Stimulated activated naive CD8-positive, alpha-beta T cell treated with anti-CD3 and anti-CD28 coated beads, Interleukin-15, Interleukin-2, amounts not matched to agents 100 U/mL and 50 U/mL, for 24 hours (primary cell): ENCODE measurements at regions not wholly inside any gene's neighbourhood (a gene's known extent, or its start where the extent isn't known, plus 50 kb on each side); places are given as distances from the start of the nearest gene placed in this dataset.

Experiments
- ATAC-seq: fragments of 150-1000 bp; cut with Tn5 transposase; one replicate; pipeline ENCODE4 v1.10.0; 2021
- DNase-seq: peaks from one replicate; pipeline ENCODE4 v3.0.0; 2021

DNA sequence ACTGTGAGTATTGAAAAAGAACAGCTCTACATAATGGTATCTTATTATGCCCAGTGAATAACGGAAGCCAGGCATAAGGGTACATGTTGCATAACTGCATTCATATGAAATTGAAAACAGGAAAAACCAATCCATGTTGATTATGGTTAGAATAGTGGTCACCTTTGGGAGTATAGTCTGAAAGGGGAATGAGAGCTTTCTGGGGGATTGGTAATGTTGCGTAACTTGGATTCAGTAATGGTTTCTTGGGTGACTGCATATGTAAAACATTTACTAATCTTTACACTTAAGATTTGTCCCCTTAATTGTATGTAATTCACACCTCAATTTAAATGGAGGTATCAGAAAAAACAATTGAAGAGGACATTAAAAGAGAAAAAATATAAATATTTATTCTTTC, 292.1 kb downstream of the LMO4 start:
- DNase-seq (no peak), ATAC-seq (no peak)

GRCh38 chr1:87629673-87630072, 301.0 kb downstream of the LMO4 start:
- DNase-seq (no peak), ATAC-seq (no peak)

DNA sequence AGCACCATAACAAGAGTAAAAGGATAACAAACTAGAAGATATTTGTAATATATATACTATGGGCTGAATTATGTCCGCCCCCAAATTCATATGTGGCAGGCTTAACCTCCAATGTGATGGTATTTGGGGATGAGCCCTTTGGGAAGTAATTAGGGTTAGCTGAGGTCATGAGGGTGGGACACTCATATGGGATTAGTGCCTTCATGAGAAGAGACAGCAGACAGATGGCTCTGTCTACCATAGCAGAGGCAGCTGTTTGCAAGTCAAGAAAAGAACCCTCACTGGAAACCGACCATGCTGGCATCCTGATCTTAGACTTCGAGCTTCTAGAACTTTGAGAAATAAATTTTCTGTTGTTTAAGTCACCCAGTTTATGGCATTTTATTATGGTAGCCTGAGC, 303.6 kb downstream of the LMO4 start:
- DNase-seq (no peak), ATAC-seq (no peak)

DNA sequence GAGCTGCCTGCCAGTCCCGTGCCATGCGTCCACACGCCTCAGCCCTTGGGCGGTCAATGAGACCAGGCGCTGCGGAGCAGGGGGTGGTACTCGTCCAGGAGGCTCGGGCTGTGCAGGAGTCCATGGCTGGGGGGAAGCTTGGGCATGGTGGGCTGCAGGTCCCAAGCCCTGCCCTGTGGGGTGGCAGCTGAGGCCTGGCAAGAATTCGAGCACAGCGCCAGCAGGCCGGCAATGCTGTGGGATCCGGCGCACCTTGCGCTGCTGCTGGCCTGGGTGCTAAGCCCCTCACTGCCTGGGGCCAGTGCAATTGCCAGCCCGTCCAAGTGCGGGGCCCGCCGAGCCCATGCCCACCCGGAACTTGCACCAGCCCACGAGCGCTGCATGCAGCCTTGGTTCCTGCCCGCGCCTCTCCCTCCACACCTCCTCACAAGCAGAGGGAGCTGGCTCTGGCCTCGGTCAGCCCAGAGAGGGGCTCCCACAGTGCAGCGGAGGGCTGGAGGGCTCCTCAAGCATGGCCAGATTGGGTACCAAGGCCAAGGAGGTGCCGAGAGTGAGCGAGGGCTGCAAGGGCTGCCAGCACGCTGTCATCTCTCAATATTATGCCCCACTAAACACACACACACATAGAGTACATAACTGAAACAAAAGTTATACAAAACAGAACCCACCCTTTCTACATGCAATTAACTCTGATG, 307.7 kb downstream of the LMO4 start:
- no peak for ATAC-seq
- DNase-seq, result no peak

GRCh38 chr1:87638636-87639035, 310.0 kb downstream of the LMO4 start:
- DNase-seq (no peak), ATAC-seq (no peak)

- DNase-seq, result no peak
- ATAC-seq, result no peak
These were observed 313.3 kb downstream of the LMO4 start for GRCh38 chr1:87641996-87642395.

DNA sequence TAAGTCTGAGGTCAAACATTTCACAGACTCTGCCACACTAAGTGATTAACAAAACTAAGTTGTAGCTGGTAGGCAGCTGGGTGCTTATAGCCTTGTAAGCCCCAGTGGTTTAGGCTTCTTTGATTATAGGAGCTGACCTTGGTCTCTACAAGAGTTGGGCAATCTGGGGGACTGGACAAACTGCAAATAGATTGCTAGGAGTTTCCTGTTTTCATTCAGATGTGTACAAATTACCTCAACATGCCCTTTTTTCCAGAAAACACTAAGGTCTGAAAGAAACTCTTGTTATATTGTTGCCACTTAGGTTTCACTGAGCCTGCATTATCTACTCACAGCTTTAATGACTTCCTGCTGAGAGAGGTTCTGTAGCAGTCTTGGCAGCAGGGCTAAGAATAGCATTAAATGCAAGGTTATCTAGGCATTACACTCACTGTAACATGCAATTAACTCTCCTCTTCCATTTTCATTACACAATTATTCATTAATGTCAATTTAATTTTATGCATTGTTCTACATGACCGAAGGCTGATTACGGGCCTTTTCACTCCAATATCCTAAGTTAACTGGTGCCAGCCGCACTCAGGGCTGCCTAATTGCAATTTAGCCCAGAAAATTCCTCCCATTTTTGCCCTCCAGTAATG, 314.0 kb downstream of the LMO4 start:
- DNase-seq (no peak), ATAC-seq (no peak)

DNA sequence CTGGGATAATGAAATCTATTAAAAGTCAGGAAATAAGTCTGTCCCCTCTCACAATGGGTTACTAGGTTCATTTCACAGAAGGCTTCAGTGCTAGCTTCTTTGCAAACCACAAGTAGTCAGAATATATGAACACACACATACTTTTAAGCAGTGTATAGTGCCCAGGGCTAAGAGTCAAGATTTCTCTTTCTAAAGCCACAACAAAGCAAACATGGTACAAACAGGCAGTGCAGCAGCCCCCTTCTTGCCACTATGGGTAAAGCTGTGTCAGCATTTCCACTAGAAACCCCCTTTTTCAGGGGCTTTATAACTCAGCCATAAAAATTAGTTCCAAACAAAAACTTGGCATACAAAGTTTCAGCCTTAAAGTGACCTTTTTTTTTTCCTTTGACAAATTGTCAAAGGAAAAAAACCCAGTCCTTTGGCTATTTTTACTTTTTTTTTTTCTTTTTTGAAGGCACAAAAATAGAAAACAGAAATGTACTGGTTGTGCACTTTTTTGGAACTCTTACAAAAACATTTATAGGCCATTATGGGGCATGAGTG, 315.4 kb downstream of the LMO4 start:
- no peak for DNase-seq
- ATAC-seq, result peak; percentile 61

DNA sequence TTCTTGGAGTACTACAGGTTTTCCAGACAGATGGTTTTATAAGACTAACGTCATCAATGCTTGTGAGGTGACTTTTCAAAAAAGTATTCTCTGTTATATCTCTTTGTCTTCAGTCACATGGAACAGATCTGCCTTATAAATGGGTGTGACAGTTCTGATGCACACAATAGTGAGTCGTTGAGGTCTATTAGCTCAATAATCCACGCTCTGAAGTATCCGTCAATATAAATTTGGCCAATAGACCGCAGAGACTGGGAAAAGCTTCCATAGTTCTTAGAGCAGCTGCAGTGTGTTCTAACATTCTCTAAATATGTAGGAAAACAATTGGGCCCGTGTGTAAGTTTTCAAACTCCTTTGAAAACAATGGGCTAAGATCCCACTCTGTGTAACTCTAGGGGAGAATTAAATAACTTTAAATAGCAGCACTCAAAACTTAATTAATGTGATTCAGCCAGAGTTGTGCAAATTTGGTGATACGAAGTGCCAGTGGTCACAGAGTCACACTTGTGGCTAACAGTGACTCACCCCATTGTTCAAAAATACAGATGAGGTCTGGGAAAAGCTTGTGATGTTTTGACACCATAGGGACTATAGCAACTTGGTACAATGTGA, 316.0 kb downstream of the LMO4 start:
- DNase-seq (no peak), ATAC-seq (peak; percentile 70)

DNA sequence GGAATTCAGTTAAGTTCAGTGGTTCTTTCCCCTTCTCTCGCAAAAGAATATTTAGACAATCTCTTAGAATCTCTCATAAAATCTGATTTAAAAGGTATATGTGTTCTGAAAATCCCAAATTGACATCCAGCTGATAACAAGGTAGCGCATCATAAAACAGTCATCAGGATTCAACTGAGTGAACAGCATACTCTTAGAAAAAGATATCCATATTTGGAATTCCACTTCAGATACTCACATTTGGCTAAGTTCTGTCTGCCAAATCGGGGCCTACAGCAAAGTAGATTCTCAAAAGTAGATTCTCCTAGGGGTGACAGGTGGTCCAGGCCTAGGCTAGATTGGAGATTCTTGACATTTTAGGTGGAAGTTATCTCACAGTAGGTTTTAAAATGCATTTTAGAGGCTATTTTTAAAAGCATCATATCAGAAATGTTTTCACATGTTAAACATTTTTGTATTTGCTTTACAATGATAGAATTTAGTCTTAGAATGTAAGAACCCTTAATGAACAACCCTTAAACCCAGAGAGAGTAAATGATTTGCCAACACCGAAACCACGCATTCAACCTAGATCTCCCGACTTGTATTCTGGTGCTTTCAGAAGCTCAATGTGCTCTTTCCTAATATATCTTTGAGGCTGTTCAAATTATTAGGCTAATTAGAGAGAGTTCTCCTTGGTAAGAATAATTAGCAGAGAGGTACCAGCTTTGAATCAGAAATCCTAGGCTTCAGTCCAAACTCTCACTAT, 318.9 kb downstream of the LMO4 start:
- no peak for DNase-seq
- no peak for ATAC-seq

GRCh38 chr1:87648323-87649119, 319.8 kb downstream of the LMO4 start:
- no peak for DNase-seq
- no peak for ATAC-seq

GRCh38 chr1:87650306-87650705, 321.6 kb downstream of the LMO4 start:
- DNase-seq, result no peak
- no peak for ATAC-seq

GRCh38 chr1:87652176-87652575, 323.5 kb downstream of the LMO4 start:
- DNase-seq (no peak), ATAC-seq (no peak)

GRCh38 chr1:87665151-87665550, 336.5 kb downstream of the LMO4 start:
- ATAC-seq, result no peak

GRCh38 chr1:87666681-87667080, 338.0 kb downstream of the LMO4 start:
- DNase-seq, result no peak
- ATAC-seq, result no peak

More at GRCh38 chr1:87665151-87665550, 336.5 kb downstream of the LMO4 start:
- no peak for DNase-seq

DNA sequence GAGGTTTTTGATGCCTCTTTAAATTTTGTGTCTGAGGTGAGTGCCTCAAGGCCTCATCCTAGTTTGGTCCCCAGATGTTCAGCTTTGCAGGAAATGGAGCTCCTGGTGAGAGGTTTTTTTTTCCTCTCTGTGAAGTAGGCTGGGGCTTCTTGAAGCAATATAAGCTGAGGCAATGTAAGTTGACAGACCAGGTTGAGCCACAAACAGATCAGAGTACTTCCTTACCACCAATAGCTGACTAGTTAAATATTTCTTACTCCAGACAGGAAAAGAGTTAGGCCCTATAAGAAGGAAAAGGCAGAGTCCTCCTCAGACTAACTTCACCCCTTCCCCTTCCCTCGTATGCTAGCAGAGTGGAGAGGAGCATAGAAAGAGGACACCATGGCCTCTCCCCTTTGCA, 341.0 kb downstream of the LMO4 start:
- DNase-seq, result no peak
- no peak for ATAC-seq

GRCh38 chr1:87673309-87673708, 344.6 kb downstream of the LMO4 start:
- ATAC-seq (no peak), DNase-seq (no peak)

- ATAC-seq, result no peak
These were observed 345.1 kb downstream of the LMO4 start for GRCh38 chr1:87673748-87674147.

DNA sequence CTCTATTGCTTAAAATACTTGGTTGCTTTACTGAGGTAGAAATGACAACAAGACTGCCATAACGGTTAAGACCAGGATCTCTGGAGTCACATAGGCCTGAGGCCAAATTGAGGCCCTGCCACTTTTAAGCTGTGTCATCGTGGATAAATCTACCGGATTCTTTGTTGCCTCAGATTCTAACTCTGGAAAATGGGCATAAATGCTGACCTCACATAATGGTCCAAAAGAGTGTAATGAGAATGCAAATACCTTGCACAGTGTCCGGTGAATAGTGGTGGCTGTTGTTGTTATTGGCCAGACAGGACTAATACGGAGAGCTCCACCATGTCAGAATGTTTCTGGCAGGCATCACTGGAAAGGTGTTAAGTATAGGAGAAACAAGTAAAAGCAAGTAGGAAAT, 346.1 kb downstream of the LMO4 start:
- DNase-seq (no peak), ATAC-seq (no peak)

More at GRCh38 chr1:87673748-87674147, 345.1 kb downstream of the LMO4 start:
- no peak for DNase-seq

GRCh38 chr1:87678266-87678665, 349.6 kb downstream of the LMO4 start:
- DNase-seq, result no peak

DNA sequence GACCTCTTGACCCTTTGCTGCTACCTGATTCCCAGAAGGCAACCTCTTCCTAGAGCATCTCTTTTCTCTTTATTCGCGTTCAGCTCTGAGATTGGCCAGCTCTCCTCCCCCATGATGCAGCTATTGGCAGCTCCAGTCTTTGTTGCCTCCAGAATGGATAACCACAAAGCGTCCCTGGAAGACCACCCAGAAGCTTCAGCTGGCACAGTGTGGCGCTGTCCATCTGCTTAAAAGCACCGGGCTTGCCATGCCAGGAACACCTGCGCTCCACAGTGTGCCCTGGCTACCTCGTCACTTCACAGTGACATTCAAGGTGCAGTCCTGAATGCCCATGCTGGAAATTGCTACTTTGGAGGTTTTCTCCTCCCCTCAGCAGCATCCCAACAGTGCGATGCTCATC, 353.9 kb downstream of the LMO4 start:
- ATAC-seq (no peak), DNase-seq (no peak)

More at GRCh38 chr1:87678266-87678665, 349.6 kb downstream of the LMO4 start:
- no peak for ATAC-seq
